ENCODE measurements at regions not wholly inside any gene's neighbourhood (a gene's known extent, or its start where the extent isn't known, plus 50 kb on each side); places are given as distances from the start of the nearest gene placed in this dataset.
A peak's percentile ranks its signal among the peaks of the same experiment; 100 is the strongest.
"Not testable (repeated sequence)": the region's sequence is repeated elsewhere in the genome, so short reads cannot be mapped to it uniquely, and the experiment has no call there.

- DNase-seq = not testable (repeated sequence)
Measured at GRCh38 chr1:228611707-228612106, 123.6 kb upstream of the RHOU start.

DNA sequence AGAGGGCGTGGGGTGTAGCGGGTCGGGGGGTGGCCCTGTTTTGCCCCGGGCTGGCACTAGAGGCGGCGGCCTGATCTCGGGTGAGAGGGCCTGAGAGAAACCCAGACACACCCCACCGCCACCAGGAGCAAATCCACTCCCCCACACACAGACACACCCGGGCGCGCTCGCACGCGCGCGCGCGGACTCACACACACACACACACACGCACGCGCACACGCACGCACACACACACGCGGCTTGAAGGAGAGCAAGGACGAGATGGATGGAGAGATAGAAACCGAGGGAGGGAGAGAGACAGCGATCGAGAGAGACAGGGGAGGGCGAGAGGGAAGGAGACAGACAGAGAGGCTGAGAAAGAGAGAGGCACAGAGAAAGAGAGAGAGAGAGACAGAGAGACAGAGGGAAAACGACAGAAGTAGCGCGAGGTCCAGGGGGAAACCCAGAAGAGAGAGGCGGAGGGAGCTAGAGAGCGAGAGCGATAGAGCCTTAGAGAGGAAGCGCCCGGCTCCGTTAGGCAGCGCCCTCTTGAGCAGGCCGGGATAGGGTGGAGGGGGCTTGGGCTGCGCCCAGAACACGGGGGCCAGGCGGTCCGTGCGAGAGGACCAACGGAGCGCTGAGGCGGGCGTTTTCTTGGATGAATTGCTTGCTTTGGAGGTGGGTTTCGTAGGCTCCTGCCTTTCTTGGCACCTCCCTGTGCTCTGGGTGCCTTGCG, 113.1 kb upstream of the RHOU start:
- not testable (repeated sequence) for DNase-seq

DNA sequence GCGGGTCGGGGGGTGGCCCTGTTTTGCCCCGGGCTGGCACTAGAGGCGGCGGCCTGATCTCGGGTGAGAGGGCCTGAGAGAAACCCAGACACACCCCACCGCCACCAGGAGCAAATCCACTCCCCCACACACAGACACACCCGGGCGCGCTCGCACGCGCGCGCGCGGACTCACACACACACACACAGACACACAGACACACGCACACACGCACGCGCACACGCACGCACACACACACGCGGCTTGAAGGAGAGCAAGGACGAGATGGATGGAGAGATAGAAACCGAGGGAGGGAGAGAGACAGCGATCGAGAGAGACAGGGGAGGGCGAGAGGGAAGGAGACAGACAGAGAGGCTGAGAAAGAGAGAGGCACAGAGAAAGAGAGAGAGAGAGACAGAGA, 108.8 kb upstream of the RHOU start:
- DNase-seq = not testable (repeated sequence)

GRCh38 chr1:228632858-228633257, 102.4 kb upstream of the RHOU start:
- not testable (repeated sequence) for DNase-seq

GRCh38 chr1:228635304-228635703, 100.0 kb upstream of the RHOU start:
- DNase-seq = peak; percentile 88

DNA sequence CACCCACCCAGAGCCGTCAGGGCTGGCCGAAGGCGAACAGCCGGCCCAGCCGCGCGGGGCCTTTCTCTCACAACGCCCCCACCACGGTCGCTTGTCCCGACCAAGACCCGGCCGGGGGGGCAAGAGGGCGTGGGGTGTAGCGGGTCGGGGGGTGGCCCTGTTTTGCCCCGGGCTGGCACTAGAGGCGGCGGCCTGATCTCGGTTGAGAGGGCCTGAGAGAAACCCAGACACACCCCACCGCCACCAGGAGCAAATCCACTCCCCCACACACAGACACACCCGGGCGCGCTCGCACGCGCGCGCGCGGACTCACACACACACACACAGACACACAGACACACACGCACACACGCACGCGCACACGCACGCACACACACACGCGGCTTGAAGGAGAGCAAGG, 97.8 kb upstream of the RHOU start:
- DNase-seq = not testable (repeated sequence)

DNA sequence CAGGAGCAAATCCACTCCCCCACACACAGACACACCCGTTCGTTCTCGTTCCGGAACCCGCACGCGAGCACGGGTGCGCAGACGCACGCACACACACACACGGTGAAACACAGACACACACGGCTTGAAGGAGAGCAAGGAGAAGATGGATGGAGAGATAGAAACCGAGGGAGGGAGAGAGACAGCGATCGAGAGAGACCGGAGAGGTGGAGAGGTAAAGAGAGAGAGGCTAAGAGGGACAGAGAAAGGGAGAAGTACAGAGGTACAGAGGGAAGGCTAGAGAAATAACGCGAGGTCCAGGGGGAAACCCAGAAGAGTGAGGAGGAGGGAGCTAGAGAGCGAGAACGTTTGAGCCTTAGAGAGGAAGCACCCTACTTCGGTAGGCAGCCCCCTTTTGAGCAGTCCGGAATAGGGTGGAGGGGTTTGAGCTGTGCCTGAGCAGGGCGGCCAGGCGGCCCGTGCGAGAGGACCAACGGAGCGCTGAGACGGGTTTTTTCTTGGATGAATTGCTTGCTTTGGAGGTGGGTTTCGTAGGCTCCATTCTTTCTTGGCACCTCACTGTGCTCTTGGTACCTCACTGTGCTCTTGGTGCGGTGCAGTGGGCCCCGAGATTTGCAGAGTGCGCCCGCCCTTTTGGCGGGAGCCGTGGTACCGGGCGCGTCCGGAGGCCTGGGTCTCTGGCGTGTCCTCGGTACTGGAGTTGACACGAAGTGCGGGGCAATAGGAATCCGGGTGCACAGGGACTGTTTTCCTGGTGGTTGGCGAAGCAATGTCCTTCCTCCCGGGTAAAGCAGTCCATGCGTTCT, 88.4 kb upstream of the RHOU start:
- DNase-seq = peak; percentile 81

DNA sequence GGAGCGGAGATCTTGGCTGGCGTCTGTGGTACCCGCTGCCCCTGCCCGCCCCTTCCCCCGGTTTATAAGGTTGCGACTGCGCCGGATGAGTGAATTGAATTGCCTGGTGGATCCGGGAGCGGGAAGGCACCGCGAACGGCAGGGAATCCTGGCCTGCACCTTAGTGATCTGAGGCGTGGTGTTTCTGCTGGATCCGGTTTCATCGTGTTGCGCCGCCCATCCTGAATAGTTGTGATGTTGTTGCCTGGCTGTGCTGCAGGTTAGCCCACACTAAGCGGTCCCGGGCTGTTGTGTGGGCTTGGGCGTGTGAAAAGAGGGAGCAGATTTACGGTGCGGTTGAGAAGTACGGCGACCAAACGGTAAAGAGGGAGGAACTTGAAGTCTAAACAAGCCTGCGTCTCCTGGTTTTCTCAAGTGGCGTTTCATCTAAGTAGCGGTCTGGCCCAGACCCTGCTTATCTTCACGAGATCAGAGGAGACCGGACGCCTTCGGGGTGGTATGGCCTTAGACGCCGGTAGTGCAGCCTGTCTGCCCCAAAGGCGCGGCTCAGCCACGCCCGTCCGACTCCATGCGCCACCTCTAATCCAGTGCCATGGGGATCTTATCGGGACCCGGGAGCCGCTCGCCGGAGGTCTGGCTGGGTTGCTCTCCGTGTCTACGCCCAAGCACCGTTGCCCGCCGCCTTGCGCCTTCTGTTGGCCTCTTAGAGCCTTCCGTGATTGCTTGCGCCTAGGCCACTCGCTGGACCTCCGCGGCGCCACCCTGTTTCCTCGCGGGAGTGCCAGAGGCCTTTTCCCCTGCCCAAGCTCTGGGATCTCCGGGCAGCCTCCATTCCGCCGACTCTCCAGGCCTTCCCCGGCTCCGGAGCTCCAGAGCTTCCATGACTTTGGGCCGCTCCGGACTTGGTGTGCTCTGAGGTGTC, 87.5 kb upstream of the RHOU start:
- peak; percentile 69 for DNase-seq

DNA sequence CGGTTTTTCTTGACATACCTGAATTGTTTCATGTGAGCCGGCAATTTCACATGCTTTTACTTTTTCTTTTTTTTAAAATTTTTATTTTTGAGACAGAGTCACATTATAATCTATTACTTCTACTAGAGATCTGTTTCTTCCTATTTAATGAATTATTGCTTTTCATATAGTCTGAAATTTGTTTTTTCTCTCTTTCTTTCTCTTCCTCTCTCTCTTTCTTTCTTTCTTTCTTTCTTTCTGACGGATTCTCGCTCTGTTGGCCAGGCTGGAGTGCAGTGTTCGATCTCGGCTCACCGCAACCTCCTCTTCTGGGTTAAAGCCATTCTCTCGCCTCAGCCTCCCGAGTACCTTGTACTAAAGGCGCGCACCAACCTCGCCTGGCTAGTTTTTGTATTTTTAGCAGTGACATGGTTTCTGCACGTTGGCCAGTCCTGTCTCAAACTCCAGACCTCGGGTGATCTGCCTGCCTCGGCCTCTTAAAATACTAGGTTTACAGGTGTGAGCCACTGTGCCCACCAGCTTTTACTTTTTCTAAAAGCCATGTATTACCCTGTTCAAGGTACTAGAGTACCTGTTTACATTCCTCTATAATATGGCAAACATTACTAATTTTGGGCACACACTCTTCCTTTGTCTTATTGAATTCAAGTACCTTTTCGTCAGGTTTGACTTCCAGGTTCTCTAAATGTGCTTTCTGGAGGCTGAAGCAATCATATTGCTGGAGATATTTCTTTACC, 86.5 kb upstream of the RHOU start:
- no peak for DNase-seq

DNA sequence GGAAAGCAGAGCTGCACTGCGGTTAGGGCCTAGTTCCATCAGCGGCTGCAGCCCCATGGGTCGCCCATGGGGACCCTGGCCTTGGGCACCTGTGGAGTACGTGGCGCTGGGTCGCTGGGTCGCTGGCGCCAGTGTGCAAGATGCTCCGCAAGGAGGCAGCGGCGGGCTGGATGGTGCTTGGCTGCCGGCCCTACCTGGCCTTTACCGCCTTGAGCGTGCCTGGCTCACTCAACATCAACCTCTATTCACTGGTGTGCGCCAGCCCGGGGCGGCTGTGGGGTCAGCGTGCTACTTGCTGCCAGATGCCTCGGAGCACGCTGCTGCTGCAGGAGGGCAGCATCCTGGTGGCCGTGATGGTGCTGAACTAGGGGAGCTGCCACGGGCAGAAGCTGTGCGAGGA, 85.1 kb upstream of the RHOU start:
- no peak for DNase-seq

GRCh38 chr1:228650946-228651345, 84.3 kb upstream of the RHOU start:
- no peak for DNase-seq

DNA sequence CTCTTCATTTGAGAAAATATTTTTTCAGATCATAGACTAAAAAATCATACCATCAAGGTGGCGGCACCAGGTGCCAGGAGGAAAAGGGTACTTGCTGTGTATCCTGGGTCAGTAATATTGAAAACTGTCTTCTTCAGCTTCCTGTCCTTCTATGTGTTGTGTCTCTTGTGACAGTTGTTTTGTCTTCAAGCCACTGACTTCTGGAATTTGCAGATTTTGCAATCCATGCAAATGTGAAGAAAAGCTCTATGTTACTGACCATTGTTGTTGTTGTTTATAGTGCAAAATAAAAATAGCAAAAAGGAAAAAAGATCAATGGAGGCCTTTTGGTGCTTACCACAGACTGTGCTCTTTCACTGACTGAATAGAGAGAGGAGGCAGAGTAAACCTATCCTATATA, 83.2 kb upstream of the RHOU start:
- no peak for DNase-seq

DNA sequence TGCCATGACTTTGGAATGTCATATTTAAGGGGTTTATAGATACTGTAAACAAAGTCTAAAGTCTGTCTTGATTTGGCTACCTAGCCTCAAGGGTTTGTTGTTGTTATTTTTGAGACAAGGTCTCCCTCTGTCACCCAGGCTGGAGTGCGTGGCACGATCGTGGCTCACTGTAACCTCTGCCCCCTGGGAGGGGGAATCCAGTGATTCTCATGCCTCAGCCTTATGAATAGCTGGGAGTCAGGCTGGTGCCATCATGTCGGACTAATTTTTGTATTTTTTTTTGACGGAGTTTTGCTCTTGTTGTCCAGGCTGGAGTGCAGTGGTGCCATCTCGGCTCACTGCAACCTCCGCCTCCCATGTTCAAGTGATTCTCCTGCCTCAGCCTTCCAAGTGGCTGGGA, 82.2 kb upstream of the RHOU start:
- not testable (repeated sequence) for DNase-seq

DNA sequence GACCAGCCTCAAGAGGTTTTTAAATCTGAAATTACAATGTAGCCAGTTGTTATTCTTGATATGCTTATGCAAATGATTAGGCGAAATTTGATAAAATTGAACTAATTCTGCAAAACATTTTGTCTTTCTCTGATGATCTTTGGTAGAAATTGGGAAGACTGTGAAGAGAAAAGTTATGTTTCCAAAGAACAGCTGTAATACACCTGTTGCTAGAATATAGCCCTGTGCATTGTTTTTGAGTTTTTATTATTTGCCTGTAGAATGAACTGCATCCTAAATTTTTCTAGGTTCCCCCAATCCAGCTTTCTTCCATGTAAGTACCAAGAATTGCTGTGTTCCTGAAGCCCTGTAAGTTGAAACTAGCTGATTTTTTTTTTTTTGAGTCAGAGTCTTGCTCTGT, 81.5 kb upstream of the RHOU start:
- no peak for DNase-seq

GRCh38 chr1:228655796-228656394, 79.4 kb upstream of the RHOU start:
- DNase-seq = no peak

GRCh38 chr1:228662007-228662689, 73.1 kb upstream of the RHOU start:
- not testable (repeated sequence) for DNase-seq

DNA sequence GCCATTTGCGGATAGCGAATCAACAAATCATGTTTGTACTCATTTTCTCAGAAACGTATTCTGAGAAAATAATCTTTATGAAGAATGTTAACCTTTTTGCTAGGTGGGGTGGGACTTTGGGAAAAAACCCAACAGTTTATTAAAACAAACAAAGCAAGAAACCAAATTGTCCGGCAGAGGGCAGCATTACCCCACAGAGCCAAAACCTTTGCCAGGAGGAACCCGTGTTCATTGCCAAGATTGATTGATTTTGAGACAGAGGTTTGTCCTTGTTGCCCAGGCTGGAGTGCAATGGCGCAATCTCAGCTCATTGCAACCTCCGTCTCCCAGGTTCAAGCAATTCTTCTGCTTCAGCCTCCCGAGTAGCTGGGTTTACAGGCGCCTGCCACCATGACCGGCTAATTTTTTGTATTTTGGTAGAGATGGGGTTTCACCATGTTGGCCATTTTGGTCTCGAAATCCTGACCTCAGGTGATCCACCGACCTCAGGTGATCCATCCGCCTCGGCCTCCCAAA, 70.8 kb upstream of the RHOU start:
- peak; percentile 91 for DNase-seq

GRCh38 chr1:228666686-228667623, 68.3 kb upstream of the RHOU start:
- no peak for DNase-seq

GRCh38 chr1:228668553-228669241, 66.6 kb upstream of the RHOU start:
- no peak for DNase-seq

GRCh38 chr1:228669242-228669585, 66.1 kb upstream of the RHOU start:
- no peak for DNase-seq

Measured in activated CD8-positive, alpha-beta memory T cell treated with anti-CD3 and anti-CD28 coated beads for 24 hours (primary cell).